Vagina (tissue), 2 donors: ENCODE measurements at regions not wholly inside any gene's neighbourhood (a gene's known extent, or its start where the extent isn't known, plus 50 kb on each side); places are given as distances from the start of the nearest gene placed in this dataset.

ENCODE experiments used
- CTCF ChIP-seq, 3 experiments: fragments of 450-650 bp in 2 of 3; fragments of 200-600 bp in 1 of 3; sonication (generic) in 1 of 3; IDR thresholded peaks; one replicate each; pipeline ENCODE4 v1.5.1; 2017 to 2019; ENCODE audit warnings: antibody characterized with exemption in 3 of 3, mild to moderate bottlenecking in 2 of 3, moderate library complexity in 2 of 3
- POLR2A ChIP-seq, 2 donors: fragments of 450-650 bp; IDR thresholded peaks; one replicate each; pipeline ENCODE4 v1.6.1; 2017; ENCODE audit warnings: antibody characterized with exemption in 2 of 2, mild to moderate bottlenecking in 2 of 2, moderate library complexity in 2 of 2
- POLR2AphosphoS5 ChIP-seq, 2 donors: sonication (generic); formaldehyde crosslinking; IDR thresholded peaks; one replicate each; pipeline ENCODE4 v1.9.0; 2017; ENCODE audit warnings: antibody characterized with exemption in 2 of 2, mild to moderate bottlenecking in 2 of 2, low read depth in 1 of 2; ENCODE audit not compliant: insufficient read depth in 1 of 2

GRCh38 chr15:81781395-81781794 is 264.4 kb downstream of the MEX3B start:
- no peak for TF ChIP-seq CTCF (IDR thresholded peaks at IDR 0.05)
- TF ChIP-seq POLR2AphosphoS5 (IDR thresholded peaks at IDR 0.05; ENCODE audit: insufficient read depth in 1 of 2, low read depth in 1 of 2), result no peak
- TF ChIP-seq POLR2A (IDR thresholded peaks at IDR 0.05), result no peak
